ENCODE measurements at regions not wholly inside any gene's neighbourhood (a gene's known extent, or its start where the extent isn't known, plus 50 kb on each side); places are given as distances from the start of the nearest gene placed in this dataset.

GRCh38 chr3:195004512-195005250 is 266.3 kb downstream of the XXYLT1 start:
- TF ChIP-seq EZH2 (IDR thresholded peaks at IDR 0.05) = no peak
- no peak for TF ChIP-seq POLR2AphosphoS5 (IDR thresholded peaks at IDR 0.05; ENCODE audit: borderline replicate concordance, low read depth, low read length)
- no peak for TF ChIP-seq FOXP2 (optimal IDR thresholded peaks at IDR 0.05; ENCODE audit: control extremely low read depth, extremely low read length, insufficient read depth)
- DNase-seq (ENCODE audit: low read depth, low spot score) = no peak
- no peak overlapping the region for H3K4me3 ChIP-seq
- no peaks in the 10 kb centered on the region for H3K36me3 ChIP-seq (ENCODE audit: insufficient read depth, low read length)
- H3K27ac ChIP-seq = no peak overlapping the region
- no peaks in the 10 kb centered on the region for H3K9me3 ChIP-seq (ENCODE audit: low read depth, low read length)
- no peak overlapping the region for H3K9ac ChIP-seq (ENCODE audit: insufficient read length)

GRCh38 chr3:195005251-195005620 is 265.7 kb downstream of the XXYLT1 start:
- H3K27ac ChIP-seq = no peak overlapping the region
- no peak for TF ChIP-seq FOXP2 (optimal IDR thresholded peaks at IDR 0.05; ENCODE audit: control extremely low read depth, extremely low read length, insufficient read depth)
- no peak for TF ChIP-seq POLR2AphosphoS5 (IDR thresholded peaks at IDR 0.05; ENCODE audit: borderline replicate concordance, low read depth, low read length)
- TF ChIP-seq EZH2 (IDR thresholded peaks at IDR 0.05) = no peak
- no peaks in the 10 kb centered on the region for H3K36me3 ChIP-seq (ENCODE audit: insufficient read depth, low read length)
- H3K9ac ChIP-seq (ENCODE audit: insufficient read length) = no peak overlapping the region
- no peak for DNase-seq (ENCODE audit: low read depth, low spot score)
- H3K4me3 ChIP-seq = no peak overlapping the region
- H3K9me3 ChIP-seq (ENCODE audit: low read depth, low read length) = no peaks in the 10 kb centered on the region

GRCh38 chr3:195005759-195006510 is 265.0 kb downstream of the XXYLT1 start:
- no peak for DNase-seq (ENCODE audit: low read depth, low spot score)
- no peaks in the 10 kb centered on the region for H3K36me3 ChIP-seq (ENCODE audit: insufficient read depth, low read length)
- no peaks in the 10 kb centered on the region for H3K9me3 ChIP-seq (ENCODE audit: low read depth, low read length)
- TF ChIP-seq FOXP2 (optimal IDR thresholded peaks at IDR 0.05; ENCODE audit: control extremely low read depth, extremely low read length, insufficient read depth) = no peak
- TF ChIP-seq POLR2AphosphoS5 (IDR thresholded peaks at IDR 0.05; ENCODE audit: borderline replicate concordance, low read depth, low read length) = no peak
- TF ChIP-seq EZH2 (IDR thresholded peaks at IDR 0.05) = no peak
- no peak overlapping the region for H3K27ac ChIP-seq
- H3K4me3 ChIP-seq = no peak overlapping the region
- no peak overlapping the region for H3K9ac ChIP-seq (ENCODE audit: insufficient read length)

GRCh38 chr3:195007151-195007550 is 263.8 kb downstream of the XXYLT1 start:
- Histone ChIP-seq H3K9me3 (ENCODE audit: low read depth, low read length) (no peaks in the 10 kb centered on the region), H3K27ac (no peak overlapping the region), H3K4me3 (no peak overlapping the region), H3K9ac (ENCODE audit: insufficient read length) (no peak overlapping the region), H3K36me3 (ENCODE audit: insufficient read depth, low read length) (no peaks in the 10 kb centered on the region)
- TF ChIP-seq POLR2AphosphoS5 (IDR thresholded peaks at IDR 0.05; ENCODE audit: borderline replicate concordance, low read depth, low read length) = no peak
- no peak for TF ChIP-seq FOXP2 (optimal IDR thresholded peaks at IDR 0.05; ENCODE audit: control extremely low read depth, extremely low read length, insufficient read depth)
- no peak for TF ChIP-seq EZH2 (IDR thresholded peaks at IDR 0.05)
- no peak for DNase-seq (ENCODE audit: low read depth, low spot score)

GRCh38 chr3:195007766-195008165 is 263.2 kb downstream of the XXYLT1 start:
- no peak for DNase-seq (ENCODE audit: low read depth, low spot score)
- no peaks in the 10 kb centered on the region for H3K9me3 ChIP-seq (ENCODE audit: low read depth, low read length)
- H3K27ac ChIP-seq = no peak overlapping the region
- no peak overlapping the region for H3K9ac ChIP-seq (ENCODE audit: insufficient read length)
- H3K36me3 ChIP-seq (ENCODE audit: insufficient read depth, low read length) = no peaks in the 10 kb centered on the region
- H3K4me3 ChIP-seq = no peak overlapping the region
- TF ChIP-seq FOXP2 (optimal IDR thresholded peaks at IDR 0.05; ENCODE audit: control extremely low read depth, extremely low read length, insufficient read depth) = no peak
- TF ChIP-seq POLR2AphosphoS5 (IDR thresholded peaks at IDR 0.05; ENCODE audit: borderline replicate concordance, low read depth, low read length) = no peak
- no peak for TF ChIP-seq EZH2 (IDR thresholded peaks at IDR 0.05)

GRCh38 chr3:195008816-195009215 is 262.1 kb downstream of the XXYLT1 start:
- H3K4me3 ChIP-seq = no peak overlapping the region
- no peak overlapping the region for H3K27ac ChIP-seq
- DNase-seq (ENCODE audit: low read depth, low spot score) = no peak
- H3K9me3 ChIP-seq (ENCODE audit: low read depth, low read length) = no peaks in the 10 kb centered on the region
- no peak for TF ChIP-seq FOXP2 (optimal IDR thresholded peaks at IDR 0.05; ENCODE audit: control extremely low read depth, extremely low read length, insufficient read depth)
- H3K36me3 ChIP-seq (ENCODE audit: insufficient read depth, low read length) = no peaks in the 10 kb centered on the region
- no peak overlapping the region for H3K9ac ChIP-seq (ENCODE audit: insufficient read length)

GRCh38 chr3:195009616-195010015 is 261.3 kb downstream of the XXYLT1 start:
- DNase-seq (ENCODE audit: low read depth, low spot score) = no peak
- Histone ChIP-seq H3K27ac (no peak overlapping the region), H3K9me3 (ENCODE audit: low read depth, low read length) (no peaks in the 10 kb centered on the region), H3K4me3 (no peak overlapping the region), H3K36me3 (ENCODE audit: insufficient read depth, low read length) (no peaks in the 10 kb centered on the region), H3K9ac (ENCODE audit: insufficient read length) (no peak overlapping the region)
- TF ChIP-seq EZH2 (IDR thresholded peaks at IDR 0.05) = no peak

DNA sequence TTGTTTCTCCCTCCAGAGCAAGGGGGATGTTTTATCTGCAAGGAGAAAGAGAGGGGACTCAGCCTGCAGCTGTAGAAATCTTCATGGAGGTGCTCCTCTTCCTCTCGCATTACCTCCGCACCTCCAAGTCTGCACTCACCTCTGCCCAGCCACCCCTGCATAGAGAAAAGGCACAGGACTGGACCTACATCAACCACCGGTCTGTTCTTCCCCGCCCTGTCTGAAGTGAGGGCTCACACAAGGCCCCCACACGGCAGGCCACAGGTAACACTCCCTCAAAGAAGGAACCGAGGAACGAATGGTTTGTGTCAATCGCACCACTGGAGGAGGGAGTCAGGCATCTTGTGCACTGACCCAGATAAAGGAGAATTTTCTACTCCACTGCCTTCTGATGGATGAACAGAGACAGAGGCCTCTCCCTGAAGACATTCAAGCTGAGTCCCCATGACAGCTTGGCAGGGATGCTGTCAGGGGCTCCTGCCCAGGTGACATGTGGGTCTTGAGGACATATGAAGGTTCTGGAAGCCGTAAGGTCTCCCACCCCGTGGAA is 260.3 kb downstream of the XXYLT1 start:
- no peak for DNase-seq (ENCODE audit: low read depth, low spot score)
- TF ChIP-seq EZH2 (IDR thresholded peaks at IDR 0.05) = no peak
- TF ChIP-seq FOXP2 (optimal IDR thresholded peaks at IDR 0.05; ENCODE audit: control extremely low read depth, extremely low read length, insufficient read depth) = no peak
- TF ChIP-seq POLR2AphosphoS5 (IDR thresholded peaks at IDR 0.05; ENCODE audit: borderline replicate concordance, low read depth, low read length) = no peak
- no peaks in the 10 kb centered on the region for H3K9me3 ChIP-seq (ENCODE audit: low read depth, low read length)
- H3K27ac ChIP-seq = no peak overlapping the region
- H3K4me3 ChIP-seq = no peak overlapping the region
- H3K36me3 ChIP-seq (ENCODE audit: insufficient read depth, low read length) = no peaks in the 10 kb centered on the region
- H3K9ac ChIP-seq (ENCODE audit: insufficient read length) = no peak overlapping the region

All from SK-N-MC (cell line).